Tibial nerve (tissue), 4 donors: ENCODE measurements at regions not wholly inside any gene's neighbourhood (a gene's known extent, or its start where the extent isn't known, plus 50 kb on each side); places are given as distances from the start of the nearest gene placed in this dataset.

Experiments used
- DNase-seq, 2 donors: peaks; one replicate each; pipeline ENCODE4 v3.0.0-alpha.2; 2019; ENCODE audit warnings: low spot score in 2 of 2
- H3K27ac ChIP-seq, 4 donors: fragments of 200-600 bp; sonication (generic) in 3 of 4; one replicate each; pipeline ENCODE4 v1.5.1; 2017 to 2019; ENCODE audit warnings: mild to moderate bottlenecking in 1 of 4
- H3K27me3 ChIP-seq, 2 donors: fragments of 200-600 bp; sonication (generic) in 1 of 2; one replicate each; pipeline versions ENCODE4 v1.5.1 to v1.6.0; 2017 to 2019
- H3K36me3 ChIP-seq, 3 donors: fragments of 200-600 bp; sonication (generic); one replicate each; pipeline ENCODE4 v1.5.1; 2018 to 2019
- H3K4me1 ChIP-seq, 4 donors: fragments of 200-600 bp; sonication (generic) in 3 of 4; one replicate each; pipeline ENCODE4 v1.5.1; 2017 to 2019
- H3K4me3 ChIP-seq, 4 donors: fragments of 200-600 bp; sonication (generic) in 3 of 4; one replicate each; pipeline ENCODE4 v1.5.1; 2017 to 2019; ENCODE audit warnings: mild to moderate bottlenecking in 1 of 4, moderate library complexity in 1 of 4
- H3K9me3 ChIP-seq, 4 donors: fragments of 200-600 bp; sonication (generic) in 3 of 4; one replicate each; pipeline ENCODE4 v1.5.1; 2017 to 2019
- CTCF ChIP-seq, 5 experiments: fragments of 200-600 bp in 3 of 5; fragments of 450-650 bp in 2 of 5; sonication (generic) in 3 of 5; IDR thresholded peaks; one replicate each; pipeline ENCODE4 v1.5.1; 2016 to 2019; ENCODE audit warnings: antibody characterized with exemption in 5 of 5, mild to moderate bottlenecking in 3 of 5, moderate library complexity in 2 of 5
- EP300 ChIP-seq, 2 donors: sonication (generic); formaldehyde crosslinking; IDR thresholded peaks; one replicate each; pipeline ENCODE4 v1.6.1; 2017; ENCODE audit warnings: antibody characterized with exemption in 2 of 2, mild to moderate bottlenecking in 1 of 2
- POLR2A ChIP-seq, 2 donors: fragments of 450-650 bp; IDR thresholded peaks; one replicate each; pipeline ENCODE4 v1.6.1; 2017; ENCODE audit warnings: antibody characterized with exemption in 2 of 2, mild to moderate bottlenecking in 2 of 2, moderate library complexity in 2 of 2
- WGBS, 2 donors: methylation state at CpG; one replicate each; pipeline ENCODE4 v1.1.5; 2018; 5-methylcytosine and 5-hydroxymethylcytosine counted together

DNA sequence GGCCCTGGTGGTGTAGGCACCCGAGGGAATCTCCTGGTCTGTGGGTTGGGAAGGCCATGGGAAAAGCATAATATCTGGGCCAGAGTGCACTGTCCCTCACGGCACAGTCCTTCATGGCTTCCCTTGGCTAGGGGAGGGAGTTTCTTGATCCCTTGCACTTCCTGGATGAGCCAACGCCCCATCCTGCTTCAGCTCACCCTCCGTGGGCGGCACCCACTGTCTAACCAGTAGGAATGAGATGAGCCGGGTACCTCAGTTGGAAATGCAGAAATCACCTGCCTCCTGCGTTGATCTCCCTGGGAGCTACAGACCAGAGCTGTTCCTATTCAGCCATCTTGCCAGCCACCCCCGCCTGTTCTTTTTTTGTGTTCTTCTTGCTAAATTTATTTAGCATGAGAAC is 134.4 kb downstream of the LEPR start:
- H3K4me1 ChIP-seq = no peaks in the 10 kb centered on the region
- WGBS, 2 donors = 86 to 89% methylated on average over 8 of the region's 8 CpGs
- no peak for DNase-seq
- H3K4me3 ChIP-seq = no peak overlapping the region
- no peak for TF ChIP-seq POLR2A (IDR thresholded peaks at IDR 0.05)
- TF ChIP-seq CTCF (IDR thresholded peaks at IDR 0.05) = no peak
- no peak for TF ChIP-seq EP300 (IDR thresholded peaks at IDR 0.05)
- H3K27me3 ChIP-seq = no peaks in the 10 kb centered on the region
- H3K9me3 ChIP-seq = peaks cover 0 to 29% (median 0%) of the 10 kb centered on the region in 4 donors
- peaks cover 0 to 16% (median 0%) of the 10 kb centered on the region in 3 donors for H3K36me3 ChIP-seq
- no peak overlapping the region for H3K27ac ChIP-seq

- peaks cover 0 to 11% (median 0%) of the 10 kb centered on the region in 3 donors for H3K36me3 ChIP-seq
- no peak for TF ChIP-seq EP300 (IDR thresholded peaks at IDR 0.05)
- no peak for TF ChIP-seq CTCF (IDR thresholded peaks at IDR 0.05)
- no peak for TF ChIP-seq POLR2A (IDR thresholded peaks at IDR 0.05)
- DNase-seq = no peak
Observed at GRCh38 chr1:65558215-65558614, 137.7 kb downstream of the LEPR start.

GRCh38 chr1:65564493-65564892 is 144.0 kb downstream of the LEPR start:
- TF ChIP-seq EP300 (IDR thresholded peaks at IDR 0.05) = no peak
- no peak for TF ChIP-seq CTCF (IDR thresholded peaks at IDR 0.05)
- no peak for TF ChIP-seq POLR2A (IDR thresholded peaks at IDR 0.05)
- peaks cover 0 to 30% (median 0%) of the 10 kb centered on the region in 3 donors for H3K36me3 ChIP-seq
- no peak for DNase-seq
- H3K4me1 ChIP-seq = no peaks in the 10 kb centered on the region
- H3K4me3 ChIP-seq = no peak overlapping the region
- no peaks in the 10 kb centered on the region for H3K27me3 ChIP-seq
- H3K9me3 ChIP-seq = peaks cover 0 to 4% (median 0%) of the 10 kb centered on the region in 4 donors
- no peak overlapping the region for H3K27ac ChIP-seq
- WGBS, 2 donors = 89 to 98% methylated on average over 7 of the region's 7 CpGs

More at GRCh38 chr1:65558215-65558614, 137.7 kb downstream of the LEPR start:
- no peak overlapping the region for H3K4me3 ChIP-seq
- H3K4me1 ChIP-seq = no peaks in the 10 kb centered on the region
- H3K27me3 ChIP-seq = no peaks in the 10 kb centered on the region
- peaks cover 0 to 10% (median 0%) of the 10 kb centered on the region in 4 donors for H3K9me3 ChIP-seq
- H3K27ac ChIP-seq = no peak overlapping the region

DNA sequence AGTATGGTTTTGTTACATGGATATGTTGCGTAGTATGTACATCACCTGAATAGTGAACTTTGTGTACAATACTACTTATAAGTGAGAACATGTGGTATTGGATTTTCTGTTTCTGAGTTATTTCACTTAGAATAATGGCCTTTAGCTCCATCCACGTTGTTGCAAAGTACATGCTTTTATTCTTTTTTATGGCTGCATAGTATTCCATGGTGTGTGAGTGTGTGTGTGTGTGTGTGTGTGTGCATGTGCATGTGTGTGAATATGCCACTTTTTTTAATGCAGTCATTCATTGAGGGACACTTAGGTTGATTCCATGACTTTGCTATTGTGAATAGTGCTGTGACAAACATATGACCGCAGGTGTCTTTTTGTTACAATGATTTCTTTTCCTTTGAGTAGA is 147.8 kb downstream of the LEPR start:
- H3K27me3 ChIP-seq = no peaks in the 10 kb centered on the region
- no peak overlapping the region for H3K27ac ChIP-seq
- H3K36me3 ChIP-seq = peaks cover 0 to 37% (median 0%) of the 10 kb centered on the region in 3 donors
- no peak overlapping the region for H3K4me3 ChIP-seq
- DNase-seq = no peak
- peaks cover 0 to 4% (median 0%) of the 10 kb centered on the region in 4 donors for H3K9me3 ChIP-seq
- 77 to 93% methylated on average over 3 of the region's 3 CpGs for WGBS, 2 donors
- H3K4me1 ChIP-seq = no peaks in the 10 kb centered on the region
- no peak for TF ChIP-seq EP300 (IDR thresholded peaks at IDR 0.05)
- no peak for TF ChIP-seq POLR2A (IDR thresholded peaks at IDR 0.05)
- no peak for TF ChIP-seq CTCF (IDR thresholded peaks at IDR 0.05)

DNA sequence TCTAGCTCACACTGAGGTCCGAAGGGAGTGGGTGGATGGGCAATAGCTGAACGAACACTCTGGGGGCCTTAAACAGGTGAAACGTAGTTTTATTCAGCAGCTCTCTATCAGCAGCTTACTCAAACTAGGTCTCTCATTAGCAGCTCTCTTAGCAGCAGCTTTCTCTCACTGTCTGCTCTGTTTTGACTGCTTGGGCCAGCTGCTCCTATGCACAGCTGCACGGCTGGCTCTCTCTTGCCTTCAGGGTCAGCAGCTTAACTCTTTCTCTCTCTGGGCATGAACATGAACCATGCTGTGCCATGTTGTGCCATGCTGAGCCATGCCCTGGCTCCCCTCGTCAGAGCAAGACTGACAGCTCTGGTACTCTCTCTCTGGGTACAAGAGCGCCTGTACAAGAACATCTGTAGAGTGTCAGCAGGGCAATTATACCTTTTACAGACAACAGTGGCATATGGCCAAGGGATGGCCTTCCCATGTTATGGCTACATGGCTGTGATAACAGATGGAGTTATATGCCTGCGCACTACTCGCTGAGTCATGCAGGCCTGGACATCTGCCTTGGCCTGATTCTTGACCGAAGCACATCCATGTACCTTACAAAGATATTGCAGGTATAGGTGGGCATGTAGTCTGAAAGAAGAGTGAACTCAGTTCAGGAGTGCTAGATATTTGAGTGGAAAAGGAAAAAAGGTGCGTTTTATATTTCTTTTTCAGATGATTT is 152.4 kb downstream of the LEPR start:
- Histone ChIP-seq H3K9me3 (peaks cover 0 to 2% (median 0%) of the 10 kb centered on the region in 4 donors), H3K27me3 (no peaks in the 10 kb centered on the region), H3K36me3 (peaks cover 0 to 34% (median 0%) of the 10 kb centered on the region in 3 donors), H3K4me3 (no peak overlapping the region), H3K4me1 (no peaks in the 10 kb centered on the region), H3K27ac (no peak overlapping the region)
- no peak for TF ChIP-seq POLR2A (IDR thresholded peaks at IDR 0.05)
- no peak for TF ChIP-seq EP300 (IDR thresholded peaks at IDR 0.05)
- no peak for TF ChIP-seq CTCF (IDR thresholded peaks at IDR 0.05)
- DNase-seq = no peak
- WGBS, 2 donors = 83 to 86% methylated on average over 10 of the region's 10 CpGs
